Right cardiac atrium (tissue), 5 donors: ENCODE measurements at regions not wholly inside any gene's neighbourhood (a gene's known extent, or its start where the extent isn't known, plus 50 kb on each side); places are given as distances from the start of the nearest gene placed in this dataset.

Experiments
- ATAC-seq, 2 donors: fragments of 200-7000 bp; cut with Tn5 transposase; one replicate each; pipeline versions ENCODE4 v1.8.0 to v1.9.1; 2020; ENCODE audit warnings: moderate library complexity in 2 of 2, mild to moderate bottlenecking in 1 of 2
- DNase-seq, 3 donors: peaks; one replicate each; pipeline ENCODE4 v3.0.0-alpha.2; 2020
- H3K27ac ChIP-seq: one replicate; pipeline ENCODE4 v1.5.1; 2013; ENCODE audit warnings: mild to moderate bottlenecking, low read length, control low read depth, moderate library complexity
- H3K27me3 ChIP-seq: one replicate; pipeline ENCODE4 v1.6.1; 2013; ENCODE audit not compliant: control insufficient read depth, insufficient read depth
- H3K4me1 ChIP-seq: one replicate; pipeline ENCODE4 v1.6.1; 2013; ENCODE audit warnings: low read length; ENCODE audit not compliant: control insufficient read depth, insufficient read depth
- H3K4me3 ChIP-seq: one replicate; pipeline ENCODE4 v1.5.1; 2013; ENCODE audit warnings: low read length, control low read depth
- H3K9me3 ChIP-seq: one replicate; pipeline ENCODE4 v1.6.1; 2013; ENCODE audit warnings: low read length; ENCODE audit not compliant: control insufficient read depth
- WGBS: extraction: QIAGEN DNeasy Blood & Tissue Kit; methylation state at CpG from one replicate; pipeline ENCODE4 v1.1.7; 2013; 5-methylcytosine and 5-hydroxymethylcytosine counted together
- intact Hi-C, 4 donors: fragments of 100-400 bp; cut with DNase I; formaldehyde crosslinking; loops; one replicate each; pipeline versions ENCODE4 v1.11.0 to v1.14.0; 2022 to 2023
- donor health status: healthy with polysubstance abuse.
- donor health status: DM: no; HTN: yes; CAD: no.
- donor health status: DM: no; HTN: no; CAD: no.
- donor health status: DM: no; HTN: yes; CAD: no; lungs with severe emphysema.
- donor health status: DM: yes; HTN: yes; CAD: no.

DNA sequence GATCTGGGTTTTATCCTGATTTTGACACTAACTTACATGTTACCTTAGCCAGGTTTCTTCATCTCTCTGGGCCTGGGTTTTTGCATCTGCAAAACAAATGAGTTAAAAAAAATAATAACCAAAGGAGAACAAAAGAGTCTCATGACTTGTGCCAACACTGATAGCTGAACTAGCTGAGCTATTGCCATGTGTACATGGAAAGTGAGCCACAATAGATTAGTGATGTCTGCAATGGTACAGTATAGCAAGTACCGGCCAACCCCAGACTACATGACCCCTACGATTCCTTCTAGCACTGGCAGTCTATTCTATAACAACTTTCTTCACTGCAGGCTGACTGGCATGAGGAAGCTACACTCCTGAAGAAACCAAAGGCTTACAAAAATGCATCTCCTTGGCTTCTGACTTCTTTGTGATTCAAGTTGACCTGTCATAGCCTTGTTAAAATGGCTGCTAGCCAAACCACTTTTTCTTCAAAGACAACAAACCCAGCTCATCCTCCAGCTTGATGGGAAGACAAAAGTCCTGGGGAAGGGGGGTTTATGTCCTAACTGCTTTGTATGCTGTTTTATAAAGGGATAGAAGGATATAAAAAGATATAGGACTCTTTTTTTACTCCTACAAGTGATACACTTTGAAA is 123.7 kb downstream of the DAD1 start:
- H3K27me3 ChIP-seq = no peaks in the 10 kb centered on the region
- no peaks in the 10 kb centered on the region for H3K9me3 ChIP-seq
- DNase-seq (no peak), ATAC-seq (no peak)
- 85% methylated on average over 2 of the region's 2 CpGs for WGBS
- intact Hi-C loops = no loop called here
- H3K4me3 ChIP-seq = no peak overlapping the region
- no peak overlapping the region for H3K27ac ChIP-seq
- H3K4me1 ChIP-seq = peaks cover 2% of the 10 kb centered on the region

DNA sequence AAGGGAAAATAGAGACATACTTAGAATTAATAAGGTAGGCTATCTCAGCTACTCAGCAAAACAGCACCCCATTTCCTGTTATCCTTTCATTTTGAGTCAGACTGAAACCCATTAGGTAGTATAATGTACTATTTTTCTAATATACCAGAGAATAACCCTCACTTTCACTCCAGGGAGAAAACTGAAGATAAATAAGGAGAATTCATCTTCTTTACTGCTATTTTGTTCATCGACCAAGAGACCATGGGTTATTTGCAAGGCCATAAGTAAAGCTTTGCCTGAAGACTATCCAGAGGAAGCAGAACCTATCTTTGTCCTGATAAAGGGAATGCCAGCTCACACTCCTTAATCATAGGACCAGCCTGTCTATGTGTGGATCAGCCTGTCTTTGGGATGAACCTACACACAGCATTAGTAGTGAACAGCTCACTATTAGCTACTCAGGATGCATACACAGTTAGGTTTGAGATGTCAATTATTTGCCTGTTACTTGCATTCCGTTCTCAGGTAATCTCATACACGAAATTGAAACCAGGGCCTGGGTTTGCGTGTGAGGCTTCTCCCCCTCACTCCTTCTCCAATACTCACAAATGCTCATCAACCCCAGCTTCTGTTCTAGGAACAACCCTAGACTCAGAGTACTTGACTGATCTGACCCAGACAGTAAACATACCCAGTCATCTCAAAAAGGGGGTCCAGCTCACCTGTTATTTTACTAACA is 124.4 kb downstream of the DAD1 start:
- 89% methylated on average over 4 of the region's 4 CpGs for WGBS
- no peak for ATAC-seq
- no peaks in the 10 kb centered on the region for H3K9me3 ChIP-seq
- H3K27me3 ChIP-seq = no peaks in the 10 kb centered on the region
- peaks cover 2% of the 10 kb centered on the region for H3K4me1 ChIP-seq
- H3K27ac ChIP-seq = no peak overlapping the region
- no peak overlapping the region for H3K4me3 ChIP-seq
- no peak for DNase-seq
- intact Hi-C loops = no loop called here

DNA sequence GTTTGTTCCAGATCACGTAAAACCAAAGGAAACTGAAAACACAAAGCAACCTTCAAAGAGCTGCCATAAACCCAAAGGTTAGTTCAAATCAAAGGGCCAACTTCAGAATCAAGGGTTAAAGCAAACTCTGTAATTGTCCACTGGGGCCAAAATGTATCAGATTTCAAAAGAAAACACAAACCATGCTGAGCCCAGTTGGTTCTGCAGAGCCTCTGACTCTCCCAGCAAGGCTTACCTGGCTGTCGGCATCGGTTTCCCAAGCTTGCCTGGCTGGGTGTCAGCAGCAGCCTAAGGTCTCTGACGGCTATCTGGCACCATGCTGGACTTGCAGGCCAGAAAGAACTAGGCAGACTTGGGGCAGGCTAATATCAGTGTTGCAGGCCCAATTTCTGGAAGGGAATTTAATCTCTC is 125.3 kb downstream of the DAD1 start:
- Histone ChIP-seq H3K27me3 (no peaks in the 10 kb centered on the region), H3K27ac (no peak overlapping the region), H3K4me1 (no peaks in the 10 kb centered on the region), H3K4me3 (no peak overlapping the region), H3K9me3 (no peaks in the 10 kb centered on the region)
- DNase-seq (no peak), ATAC-seq (no peak)
- WGBS = 63% methylated on average over 4 of the region's 4 CpGs
- intact Hi-C loops = no loop called here

DNA sequence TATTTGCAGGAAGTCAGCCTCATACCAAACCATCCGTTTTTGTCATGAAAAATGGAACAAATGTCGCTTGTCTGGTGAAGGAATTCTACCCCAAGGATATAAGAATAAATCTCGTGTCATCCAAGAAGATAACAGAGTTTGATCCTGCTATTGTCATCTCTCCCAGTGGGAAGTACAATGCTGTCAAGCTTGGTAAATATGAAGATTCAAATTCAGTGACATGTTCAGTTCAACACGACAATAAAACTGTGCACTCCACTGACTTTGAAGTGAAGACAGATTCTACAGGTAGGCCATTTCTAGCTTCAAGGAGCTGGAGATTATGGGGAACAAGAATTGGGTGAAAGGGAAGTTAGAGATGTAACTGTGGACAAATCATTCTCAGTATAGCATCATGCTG is 126.1 kb downstream of the DAD1 start:
- 84% methylated on average over 4 of the region's 4 CpGs for WGBS
- Histone ChIP-seq H3K4me1 (no peaks in the 10 kb centered on the region), H3K27ac (no peak overlapping the region), H3K9me3 (no peaks in the 10 kb centered on the region), H3K27me3 (no peaks in the 10 kb centered on the region), H3K4me3 (no peak overlapping the region)
- intact Hi-C loops = no loop called here
- ATAC-seq (no peak), DNase-seq (no peak)

DNA sequence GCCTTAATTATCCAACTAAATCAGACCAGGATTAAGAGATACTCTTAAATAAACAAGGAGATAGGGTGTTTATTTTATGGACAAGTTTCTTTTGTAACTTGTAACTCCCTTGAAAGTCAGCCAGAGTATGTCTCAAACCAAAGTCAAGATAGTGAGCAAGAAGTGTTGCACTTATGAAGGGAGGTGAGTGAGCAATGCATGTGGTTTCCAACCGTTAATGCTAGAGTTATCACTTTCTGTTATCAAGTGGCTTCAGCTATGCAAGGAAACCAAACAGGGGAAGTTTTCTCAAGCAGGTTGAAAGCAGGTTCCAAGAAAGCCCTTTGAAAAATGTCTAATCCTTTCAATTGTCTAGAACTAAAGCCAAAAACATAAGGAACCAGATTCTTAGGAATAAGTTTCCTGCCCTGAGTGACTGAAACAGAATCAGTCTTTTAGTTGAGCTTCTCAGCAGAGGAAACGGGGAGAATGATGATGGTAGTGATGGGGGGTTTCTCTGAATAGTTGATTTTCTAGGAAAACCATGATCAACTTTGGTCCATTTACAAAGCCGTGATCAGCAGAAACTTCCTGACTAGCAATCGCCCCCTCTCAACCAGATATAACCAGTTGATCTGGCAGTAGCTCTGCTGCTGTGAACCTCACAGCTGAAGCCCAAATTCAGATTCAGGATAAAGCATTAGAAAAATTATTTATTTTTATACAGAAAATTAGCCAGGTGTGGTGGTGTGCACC is 128.4 kb downstream of the DAD1 start:
- Histone ChIP-seq H3K4me1 (no peaks in the 10 kb centered on the region), H3K27me3 (no peaks in the 10 kb centered on the region), H3K4me3 (no peak overlapping the region), H3K9me3 (no peaks in the 10 kb centered on the region), H3K27ac (no peak overlapping the region)
- intact Hi-C loops = no loop called here
- 73% methylated on average over 4 of the region's 4 CpGs for WGBS
- DNase-seq (no peak), ATAC-seq (no peak)

DNA sequence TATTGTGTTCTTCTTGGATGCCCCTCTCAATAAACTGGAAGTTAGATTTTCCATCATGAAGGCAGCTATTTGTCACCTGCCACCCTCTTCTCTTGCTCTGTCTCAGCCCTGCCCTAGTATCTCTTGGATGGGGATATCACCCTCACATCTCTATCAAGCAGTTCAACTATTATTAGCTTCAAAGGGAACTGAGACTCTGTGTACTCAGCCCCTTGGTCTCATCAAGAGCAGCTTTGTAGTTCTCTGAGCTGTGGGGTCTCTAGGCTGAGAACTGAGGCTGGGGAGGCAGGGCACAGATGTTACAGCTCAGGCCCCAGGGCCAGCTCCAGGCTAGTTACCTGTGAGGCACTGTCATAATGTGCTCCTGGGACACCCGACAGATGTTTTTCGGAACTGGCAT is 130.3 kb downstream of the DAD1 start:
- intact Hi-C loops = no loop called here
- Histone ChIP-seq H3K4me1 (no peaks in the 10 kb centered on the region), H3K4me3 (no peak overlapping the region), H3K9me3 (no peaks in the 10 kb centered on the region), H3K27me3 (no peaks in the 10 kb centered on the region), H3K27ac (no peak overlapping the region)
- DNase-seq (no peak), ATAC-seq (no peak)
- 97% methylated on average over 2 of the region's 2 CpGs for WGBS

DNA sequence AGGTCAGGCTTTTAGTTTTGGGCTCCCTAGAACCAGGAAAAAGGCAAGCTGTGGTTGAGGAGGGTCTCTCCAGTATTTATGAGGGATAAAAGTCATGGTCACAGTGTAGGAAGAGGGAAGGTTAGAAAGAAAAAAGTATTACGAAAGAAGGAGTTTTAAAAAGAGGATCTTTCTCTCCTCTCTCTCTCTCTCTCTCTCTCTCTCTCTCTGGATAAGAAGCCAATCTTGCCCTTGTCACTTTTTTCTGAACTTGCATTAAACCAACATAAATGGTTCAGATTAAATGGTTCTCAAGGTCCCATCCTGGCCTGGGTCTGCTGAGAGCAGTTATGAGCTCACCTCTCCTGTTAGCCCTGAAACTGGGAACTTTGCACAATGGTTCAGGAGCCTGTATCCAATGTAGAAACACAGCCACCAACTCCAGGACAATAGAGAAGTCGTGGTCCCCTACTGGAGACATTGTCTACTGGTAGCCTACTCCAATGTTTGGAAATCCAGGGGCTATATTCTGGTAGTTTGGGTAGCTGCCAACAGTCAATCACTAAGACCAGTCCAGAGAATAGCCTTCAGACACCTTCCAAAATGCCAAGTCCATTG is 131.9 kb downstream of the DAD1 start:
- 75% methylated on average over 2 of the region's 2 CpGs for WGBS
- ATAC-seq = no peak
- Histone ChIP-seq H3K9me3 (no peaks in the 10 kb centered on the region), H3K27me3 (no peaks in the 10 kb centered on the region), H3K27ac (no peak overlapping the region), H3K4me3 (no peak overlapping the region), H3K4me1 (no peaks in the 10 kb centered on the region)
- intact Hi-C loops = no loop called here
- DNase-seq = no peak

DNA sequence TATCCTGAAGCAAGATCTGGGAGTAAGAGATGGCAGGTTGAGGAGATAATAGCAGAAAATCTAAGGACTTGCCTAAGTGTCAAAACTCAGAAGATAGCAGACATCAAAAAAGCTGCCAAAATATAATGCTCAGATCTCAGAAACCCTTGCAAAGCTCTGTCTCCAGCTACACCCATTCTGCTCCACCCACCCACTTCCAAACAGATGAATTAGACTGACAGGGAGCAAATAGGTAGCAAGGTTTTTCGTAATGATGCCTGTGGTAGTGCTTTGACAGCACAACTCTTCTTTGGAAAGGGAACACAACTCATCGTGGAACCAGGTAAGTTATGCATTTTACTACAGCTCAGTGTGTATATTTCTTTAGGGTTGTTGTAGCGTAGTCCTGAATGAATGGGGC is 132.6 kb downstream of the DAD1 start:
- Histone ChIP-seq H3K4me1 (no peaks in the 10 kb centered on the region), H3K9me3 (no peaks in the 10 kb centered on the region), H3K27ac (no peak overlapping the region), H3K27me3 (no peaks in the 10 kb centered on the region), H3K4me3 (no peak overlapping the region)
- WGBS = 92% methylated on average over 3 of the region's 3 CpGs
- no peak for ATAC-seq
- no peak for DNase-seq
- intact Hi-C loops = no loop called here

DNA sequence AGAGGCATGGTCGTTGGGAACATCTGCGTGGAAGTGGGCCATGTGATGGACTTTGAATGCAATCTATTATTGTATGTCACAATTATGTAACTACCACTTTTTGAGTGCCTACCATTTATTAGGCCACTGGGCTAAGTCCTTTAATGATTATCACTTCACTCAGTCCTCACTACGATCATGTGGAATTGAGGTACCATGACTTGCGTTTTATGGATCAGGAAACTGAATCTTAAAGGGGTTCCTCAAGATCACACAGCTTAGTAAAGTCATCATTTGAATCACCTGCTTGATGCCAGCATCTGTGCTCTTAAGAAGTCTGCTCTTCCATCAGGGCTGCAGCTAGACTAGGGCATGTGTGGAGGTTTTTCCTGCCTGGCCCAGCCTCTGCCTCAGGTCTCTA is 136.7 kb downstream of the DAD1 start:
- Histone ChIP-seq H3K4me3 (no peak overlapping the region), H3K27ac (no peak overlapping the region), H3K9me3 (no peaks in the 10 kb centered on the region), H3K27me3 (no peaks in the 10 kb centered on the region), H3K4me1 (peaks cover 10% of the 10 kb centered on the region)
- 84% methylated on average over 4 of the region's 4 CpGs for WGBS
- DNase-seq (no peak), ATAC-seq (no peak)
- intact Hi-C loops = no loop called here

DNA sequence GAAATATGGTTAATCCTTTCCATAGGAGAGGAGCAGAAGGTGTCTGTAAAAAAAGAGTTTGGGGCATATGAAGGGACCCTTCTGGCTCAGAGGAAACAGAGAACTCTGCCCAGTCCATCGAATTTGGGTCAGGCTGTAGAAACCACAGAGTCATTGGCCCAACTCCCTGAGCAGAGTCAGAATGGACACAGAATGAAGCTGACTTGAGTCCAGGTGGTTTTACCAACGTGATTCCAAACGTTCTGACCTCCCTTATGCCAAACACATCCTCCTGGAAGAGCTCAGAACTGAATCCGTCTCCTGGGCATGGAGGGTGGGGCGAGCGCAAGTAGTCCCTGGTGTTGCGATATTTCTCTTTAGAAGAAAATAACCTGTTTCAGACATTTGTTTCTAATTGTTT is 138.8 kb downstream of the DAD1 start:
- Histone ChIP-seq H3K4me1 (peaks cover 10% of the 10 kb centered on the region), H3K27me3 (no peaks in the 10 kb centered on the region), H3K4me3 (no peak overlapping the region), H3K9me3 (no peaks in the 10 kb centered on the region), H3K27ac (no peak overlapping the region)
- no peak for DNase-seq
- ATAC-seq = no peak
- WGBS = 79% methylated on average over 7 of the region's 7 CpGs
- intact Hi-C loops = no loop called here

DNA sequence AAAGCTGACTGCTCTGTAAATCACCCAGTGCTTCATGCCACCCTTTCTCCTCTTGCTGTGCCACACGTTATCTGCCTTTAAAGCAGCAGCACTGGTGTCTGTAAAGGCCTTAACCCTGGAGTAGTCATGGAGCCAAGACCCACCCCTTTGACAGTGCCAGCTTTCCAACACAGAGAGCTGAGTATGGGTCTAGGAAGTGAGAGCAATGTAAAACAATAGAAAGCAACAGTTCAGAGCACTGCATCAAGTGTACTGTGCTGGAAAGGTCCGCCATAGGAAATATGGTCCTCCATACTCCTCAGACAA is 139.5 kb downstream of the DAD1 start:
- Histone ChIP-seq H3K9me3 (no peaks in the 10 kb centered on the region), H3K27ac (peak overlapping the region; percentile 30), H3K4me3 (no peak overlapping the region), H3K27me3 (no peaks in the 10 kb centered on the region), H3K4me1 (peaks cover 10% of the 10 kb centered on the region)
- intact Hi-C loops = no loop called here
- ATAC-seq (peak; percentile 66 to 74), DNase-seq (peak in 1 of 3 donors; percentile 27)
- 72% methylated on average over 2 of the region's 2 CpGs for WGBS
